ENCODE measurements at regions not wholly inside any gene's neighbourhood (a gene's known extent, or its start where the extent isn't known, plus 50 kb on each side); places are given as distances from the start of the nearest gene placed in this dataset.

DNA sequence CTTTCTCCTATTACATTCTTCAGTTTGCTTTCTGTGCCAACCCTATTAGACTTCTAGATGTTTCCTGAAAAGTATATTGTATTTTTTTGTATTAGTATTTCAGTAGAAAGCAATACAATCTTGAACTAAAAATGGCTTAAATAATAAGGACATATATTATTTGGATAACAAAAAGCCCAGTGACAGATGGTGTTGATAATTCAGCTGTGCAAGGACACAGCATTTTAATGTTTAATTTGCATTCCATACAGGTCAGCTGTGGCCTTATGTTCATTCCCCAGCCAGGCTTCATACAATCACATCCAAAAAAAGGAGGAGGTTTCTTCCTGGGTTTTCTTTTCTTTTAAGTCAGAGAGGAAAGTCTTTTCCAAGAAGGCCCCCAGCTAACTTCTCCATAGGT is 236.9 kb downstream of the CD109 start:
- TF ChIP-seq, protein P1, sequence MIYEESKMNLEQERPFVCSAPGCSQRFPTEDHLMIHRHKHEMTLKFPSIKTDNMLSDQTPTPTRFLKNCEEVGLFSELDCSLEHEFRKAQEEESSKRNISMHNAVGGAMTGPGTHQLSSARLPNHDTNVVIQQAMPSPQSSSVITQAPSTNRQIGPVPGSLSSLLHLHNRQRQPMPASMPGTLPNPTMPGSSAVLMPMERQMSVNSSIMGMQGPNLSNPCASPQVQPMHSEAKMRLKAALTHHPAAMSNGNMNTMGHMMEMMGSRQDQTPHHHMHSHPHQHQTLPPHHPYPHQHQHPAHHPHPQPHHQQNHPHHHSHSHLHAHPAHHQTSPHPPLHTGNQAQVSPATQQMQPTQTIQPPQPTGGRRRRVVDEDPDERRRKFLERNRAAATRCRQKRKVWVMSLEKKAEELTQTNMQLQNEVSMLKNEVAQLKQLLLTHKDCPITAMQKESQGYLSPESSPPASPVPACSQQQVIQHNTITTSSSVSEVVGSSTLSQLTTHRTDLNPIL (CRISPR knock-in tag; IDR thresholded peaks at IDR 0.05; ENCODE audit: low read depth): no peak
- no peak for TF ChIP-seq ESRRG (CRISPR knock-in tag; IDR thresholded peaks at IDR 0.05)
- TF ChIP-seq, protein P2, sequence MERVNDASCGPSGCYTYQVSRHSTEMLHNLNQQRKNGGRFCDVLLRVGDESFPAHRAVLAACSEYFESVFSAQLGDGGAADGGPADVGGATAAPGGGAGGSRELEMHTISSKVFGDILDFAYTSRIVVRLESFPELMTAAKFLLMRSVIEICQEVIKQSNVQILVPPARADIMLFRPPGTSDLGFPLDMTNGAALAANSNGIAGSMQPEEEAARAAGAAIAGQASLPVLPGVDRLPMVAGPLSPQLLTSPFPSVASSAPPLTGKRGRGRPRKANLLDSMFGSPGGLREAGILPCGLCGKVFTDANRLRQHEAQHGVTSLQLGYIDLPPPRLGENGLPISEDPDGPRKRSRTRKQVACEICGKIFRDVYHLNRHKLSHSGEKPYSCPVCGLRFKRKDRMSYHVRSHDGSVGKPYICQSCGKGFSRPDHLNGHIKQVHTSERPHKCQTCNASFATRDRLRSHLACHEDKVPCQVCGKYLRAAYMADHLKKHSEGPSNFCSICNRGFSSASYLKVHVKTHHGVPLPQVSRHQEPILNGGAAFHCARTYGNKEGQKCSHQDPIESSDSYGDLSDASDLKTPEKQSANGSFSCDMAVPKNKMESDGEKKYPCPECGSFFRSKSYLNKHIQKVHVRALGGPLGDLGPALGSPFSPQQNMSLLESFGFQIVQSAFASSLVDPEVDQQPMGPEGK (CRISPR knock-in tag; IDR thresholded peaks at IDR 0.05; ENCODE audit: borderline replicate concordance): no peak
- no peak for TF ChIP-seq ARNTL (CRISPR knock-in tag; IDR thresholded peaks at IDR 0.05; ENCODE audit: borderline replicate concordance, low read depth)
- TF ChIP-seq, protein P3, sequence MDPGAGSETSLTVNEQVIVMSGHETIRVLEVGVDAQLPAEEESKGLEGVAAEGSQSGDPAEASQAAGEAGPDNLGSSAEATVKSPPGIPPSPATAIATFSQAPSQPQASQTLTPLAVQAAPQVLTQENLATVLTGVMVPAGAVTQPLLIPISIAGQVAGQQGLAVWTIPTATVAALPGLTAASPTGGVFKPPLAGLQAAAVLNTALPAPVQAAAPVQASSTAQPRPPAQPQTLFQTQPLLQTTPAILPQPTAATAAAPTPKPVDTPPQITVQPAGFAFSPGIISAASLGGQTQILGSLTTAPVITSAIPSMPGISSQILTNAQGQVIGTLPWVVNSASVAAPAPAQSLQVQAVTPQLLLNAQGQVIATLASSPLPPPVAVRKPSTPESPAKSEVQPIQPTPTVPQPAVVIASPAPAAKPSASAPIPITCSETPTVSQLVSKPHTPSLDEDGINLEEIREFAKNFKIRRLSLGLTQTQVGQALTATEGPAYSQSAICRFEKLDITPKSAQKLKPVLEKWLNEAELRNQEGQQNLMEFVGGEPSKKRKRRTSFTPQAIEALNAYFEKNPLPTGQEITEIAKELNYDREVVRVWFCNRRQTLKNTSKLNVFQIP (CRISPR knock-in tag; IDR thresholded peaks at IDR 0.05; ENCODE audit: borderline replicate concordance, low read depth): no peak

All from SK-N-SH treated with all-trans-retinoic acid at 6 μM for 48 hours (cell line).